Esophagus squamous epithelium (tissue), 4 donors: ENCODE measurements at regions not wholly inside any gene's neighbourhood (a gene's known extent, or its start where the extent isn't known, plus 50 kb on each side); places are given as distances from the start of the nearest gene placed in this dataset.

Source experiments
- POLR2A ChIP-seq, 4 donors: fragments of 450-650 bp; IDR thresholded peaks; one replicate each; pipeline ENCODE4 v1.6.1; 2017; ENCODE audit warnings: antibody characterized with exemption in 4 of 4, mild to moderate bottlenecking in 4 of 4, moderate library complexity in 3 of 4
- TF ChIP-seq, protein P1 (sequence below), 6 experiments: fragments of 450-650 bp in 4 of 6; fragments of 200-600 bp in 2 of 6; sonication (generic) in 2 of 6; IDR thresholded peaks; one replicate each; pipeline ENCODE4 v1.5.1; 2016 to 2019; ENCODE audit warnings: antibody characterized with exemption in 6 of 6, mild to moderate bottlenecking in 4 of 6, moderate library complexity in 4 of 6

DNA sequence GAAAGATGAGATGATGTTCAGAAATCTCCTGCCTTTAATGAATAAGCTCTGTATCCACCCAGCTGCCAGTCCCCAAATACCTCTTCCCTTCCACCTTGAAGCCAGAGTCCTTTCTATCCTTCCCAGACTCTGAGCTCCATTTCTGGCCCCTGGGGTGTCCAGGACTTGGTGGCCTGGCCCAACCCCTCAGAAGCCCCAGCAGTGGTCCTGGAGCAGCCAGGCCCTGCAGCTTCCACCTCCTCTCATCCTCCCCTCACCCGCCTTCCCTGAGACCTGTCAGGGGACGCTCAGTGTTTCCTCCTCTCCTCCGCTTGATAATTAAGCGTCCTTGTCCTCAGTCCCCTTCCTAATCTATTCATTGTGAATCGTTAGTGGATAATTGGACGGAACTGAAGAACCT is 95.2 kb upstream of the CCL1 start:
- TF ChIP-seq, protein P1, sequence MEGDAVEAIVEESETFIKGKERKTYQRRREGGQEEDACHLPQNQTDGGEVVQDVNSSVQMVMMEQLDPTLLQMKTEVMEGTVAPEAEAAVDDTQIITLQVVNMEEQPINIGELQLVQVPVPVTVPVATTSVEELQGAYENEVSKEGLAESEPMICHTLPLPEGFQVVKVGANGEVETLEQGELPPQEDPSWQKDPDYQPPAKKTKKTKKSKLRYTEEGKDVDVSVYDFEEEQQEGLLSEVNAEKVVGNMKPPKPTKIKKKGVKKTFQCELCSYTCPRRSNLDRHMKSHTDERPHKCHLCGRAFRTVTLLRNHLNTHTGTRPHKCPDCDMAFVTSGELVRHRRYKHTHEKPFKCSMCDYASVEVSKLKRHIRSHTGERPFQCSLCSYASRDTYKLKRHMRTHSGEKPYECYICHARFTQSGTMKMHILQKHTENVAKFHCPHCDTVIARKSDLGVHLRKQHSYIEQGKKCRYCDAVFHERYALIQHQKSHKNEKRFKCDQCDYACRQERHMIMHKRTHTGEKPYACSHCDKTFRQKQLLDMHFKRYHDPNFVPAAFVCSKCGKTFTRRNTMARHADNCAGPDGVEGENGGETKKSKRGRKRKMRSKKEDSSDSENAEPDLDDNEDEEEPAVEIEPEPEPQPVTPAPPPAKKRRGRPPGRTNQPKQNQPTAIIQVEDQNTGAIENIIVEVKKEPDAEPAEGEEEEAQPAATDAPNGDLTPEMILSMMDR (IDR thresholded peaks at IDR 0.05), result no peak
- TF ChIP-seq POLR2A (IDR thresholded peaks at IDR 0.05), result no peak
